HG02884 (cell line): ENCODE measurements at regions not wholly inside any gene's neighbourhood (a gene's known extent, or its start where the extent isn't known, plus 50 kb on each side); places are given as distances from the start of the nearest gene placed in this dataset.

ENCODE experiments used
- ATAC-seq: cut with Tn5 transposase; IDR thresholded peaks from one replicate; pipeline ENCODE4 v1.9.1; 2021; ENCODE audit warnings: mild to moderate bottlenecking, moderate library complexity; ENCODE audit not compliant: unreplicated experiment

DNA sequence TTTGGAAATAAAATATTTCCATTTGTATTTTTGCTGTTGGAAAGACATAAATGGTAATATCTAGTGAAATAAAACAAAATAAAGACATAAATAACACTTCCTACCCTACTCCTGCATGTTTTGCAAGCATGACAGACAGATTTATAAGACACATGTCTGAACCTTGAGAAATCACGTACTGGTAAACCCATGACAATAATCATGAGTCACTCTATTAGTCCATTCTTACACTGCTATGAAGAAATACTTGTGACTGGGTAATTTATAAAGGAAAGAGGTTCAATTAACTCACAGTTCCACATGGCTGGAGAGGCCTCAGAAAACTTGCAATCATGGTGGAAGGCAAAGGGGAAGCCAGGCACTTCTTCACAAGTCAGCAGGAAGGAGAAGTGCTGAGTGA lies 942.2 kb downstream of the REEP3 start:
- no peak for ATAC-seq

DNA sequence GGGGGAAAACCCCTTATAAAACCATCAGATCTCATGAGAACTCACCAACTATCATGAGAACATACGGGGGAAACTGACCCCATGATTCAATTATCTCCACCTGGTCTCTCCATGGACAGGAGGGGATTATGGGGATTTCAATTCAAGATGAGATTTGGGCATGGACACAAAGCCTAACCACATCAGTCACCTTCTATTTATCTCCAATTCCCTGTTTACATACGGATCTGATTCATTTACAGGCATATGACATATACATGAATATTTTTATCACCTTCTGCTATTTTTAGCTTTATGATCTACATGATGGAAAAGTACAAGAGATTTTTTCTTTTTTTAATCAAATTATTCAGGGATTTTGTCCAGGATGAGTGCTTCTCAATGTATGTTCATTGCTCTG lies 944.5 kb downstream of the REEP3 start:
- no peak for ATAC-seq

DNA sequence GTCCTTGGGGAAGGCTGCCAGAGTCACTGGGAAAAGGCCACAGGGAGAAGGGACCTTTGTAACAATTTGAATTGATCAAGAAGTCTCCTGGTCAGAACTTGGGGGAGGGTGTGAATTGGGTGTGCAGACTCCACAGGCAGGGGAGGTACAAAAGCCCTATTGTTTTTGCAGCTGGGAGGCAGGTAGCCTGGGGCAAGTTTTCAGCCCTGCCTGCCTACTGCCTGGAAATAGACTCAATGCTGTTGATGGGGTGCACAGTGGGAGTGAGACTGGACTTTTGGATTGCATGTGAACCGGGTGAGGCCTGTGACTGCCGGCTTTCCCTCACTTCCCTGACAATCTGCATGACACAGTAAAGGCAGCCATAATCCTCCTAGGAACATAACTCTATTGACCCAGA lies 947.0 kb downstream of the REEP3 start:
- ATAC-seq, result no peak

DNA sequence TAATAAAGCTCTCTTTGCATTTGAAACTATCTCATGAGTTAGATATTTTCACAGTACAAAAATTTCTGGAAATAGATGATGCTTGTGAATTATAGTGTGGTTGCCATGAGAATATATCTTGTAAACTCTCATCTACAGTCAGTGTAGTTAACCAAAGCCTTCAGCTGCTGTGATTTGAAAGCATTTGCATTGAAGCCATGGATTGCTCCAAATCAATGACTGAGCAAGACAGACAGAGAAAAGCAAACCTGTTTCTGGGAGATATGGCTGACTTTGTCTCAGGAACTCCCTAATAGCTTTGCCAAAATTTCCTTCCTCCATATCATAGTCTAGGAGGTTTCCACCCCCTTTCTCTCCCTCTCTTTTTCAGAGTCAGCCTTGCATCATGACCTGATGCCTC lies 955.3 kb downstream of the REEP3 start:
- no peak for ATAC-seq

DNA sequence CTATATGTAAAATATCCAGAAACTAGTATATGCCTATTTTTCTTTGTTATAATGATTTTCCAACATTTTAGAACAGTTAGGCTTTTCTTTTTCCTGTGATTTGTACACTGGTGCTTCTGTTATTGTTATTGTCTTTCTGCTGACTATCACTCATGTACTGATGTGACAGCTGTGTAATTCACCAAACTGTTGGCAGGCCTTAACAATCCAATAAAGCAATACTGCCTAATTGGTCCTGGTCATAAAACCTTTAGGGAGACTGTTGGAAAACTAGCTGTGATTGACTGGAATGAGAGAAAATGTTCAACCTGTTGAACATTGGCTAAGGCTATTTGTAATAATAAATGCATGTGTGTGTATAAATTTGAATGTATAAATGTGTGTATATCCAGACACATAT lies 956.6 kb downstream of the REEP3 start:
- ATAC-seq, result no peak

DNA sequence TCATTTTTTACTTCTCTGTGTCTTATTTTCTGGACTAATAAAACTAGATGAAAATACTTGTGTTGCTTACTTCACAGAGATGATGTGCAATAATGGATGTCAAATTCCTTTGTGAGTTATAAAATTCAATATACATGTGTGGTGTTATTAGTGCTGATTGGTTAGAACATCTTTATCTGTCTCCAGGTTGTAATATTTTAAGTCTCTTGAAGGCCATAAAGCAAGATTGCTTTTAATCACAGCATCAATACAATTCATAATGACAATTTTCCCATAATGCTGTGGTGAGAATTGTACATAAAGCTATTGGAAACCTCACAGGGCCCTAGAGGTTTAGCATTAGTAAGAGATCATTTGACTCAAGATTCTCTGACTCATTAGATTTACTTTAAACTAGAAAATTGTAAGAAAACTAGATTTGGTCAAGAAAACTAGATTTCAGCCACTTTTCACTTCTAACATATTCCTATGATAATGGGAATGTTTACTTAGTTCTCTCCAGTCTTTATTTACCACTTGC lies 963.7 kb downstream of the REEP3 start:
- no peak for ATAC-seq

DNA sequence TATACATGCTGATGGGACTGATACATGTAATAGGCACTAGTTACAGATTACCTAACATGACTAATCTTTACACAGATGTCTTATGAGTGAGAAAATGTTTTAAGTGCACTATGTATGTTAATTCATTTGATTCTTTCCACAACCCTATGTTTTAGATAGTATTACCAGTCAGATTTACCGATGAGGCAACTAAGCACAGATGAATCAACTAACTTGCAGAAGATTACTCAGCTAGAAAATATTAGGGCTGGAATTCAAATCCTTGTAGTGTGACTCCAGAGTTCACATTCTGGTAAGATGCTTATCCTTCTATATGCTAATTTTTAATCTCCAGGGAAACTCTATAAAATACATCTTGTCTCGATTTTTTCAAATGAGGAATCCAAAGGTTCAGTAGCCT lies 964.9 kb downstream of the REEP3 start:
- no peak for ATAC-seq

DNA sequence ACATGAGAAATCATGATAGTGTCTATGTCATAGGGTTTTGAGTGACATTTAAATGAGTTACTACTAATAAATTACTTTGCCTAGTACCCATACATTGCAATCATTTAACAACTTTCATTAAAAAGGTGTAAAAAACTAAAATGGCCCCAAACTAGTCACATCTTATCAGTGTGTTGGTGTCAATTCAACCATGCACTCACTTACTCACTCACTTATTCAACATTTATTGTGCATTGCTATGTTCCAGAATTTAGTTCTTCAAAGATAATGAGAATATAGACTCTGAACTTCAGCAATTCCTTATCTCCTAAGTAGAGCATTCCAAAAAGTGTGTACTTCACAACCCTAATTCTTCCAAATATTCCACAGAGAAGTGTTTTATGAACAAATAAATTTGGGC lies 965.7 kb downstream of the REEP3 start:
- ATAC-seq, result no peak

DNA sequence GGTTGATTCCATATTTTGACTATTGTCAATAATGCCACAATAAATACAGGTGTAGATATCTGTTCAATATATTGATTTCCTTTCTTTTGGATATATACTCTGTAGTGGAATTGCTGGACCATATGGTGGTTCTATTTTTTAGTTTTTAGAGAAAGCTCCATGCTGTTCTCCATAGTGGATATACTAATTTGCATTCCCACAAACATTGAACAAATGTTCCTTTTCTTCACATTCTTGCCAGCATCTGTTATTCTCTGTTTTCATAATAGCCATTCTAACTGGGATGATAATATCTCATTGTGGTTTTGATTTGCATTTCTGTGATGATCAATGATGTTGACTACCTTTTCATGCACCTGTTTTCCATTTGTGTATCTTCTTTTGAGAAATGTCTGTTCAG lies 973.7 kb downstream of the REEP3 start:
- no peak for ATAC-seq

DNA sequence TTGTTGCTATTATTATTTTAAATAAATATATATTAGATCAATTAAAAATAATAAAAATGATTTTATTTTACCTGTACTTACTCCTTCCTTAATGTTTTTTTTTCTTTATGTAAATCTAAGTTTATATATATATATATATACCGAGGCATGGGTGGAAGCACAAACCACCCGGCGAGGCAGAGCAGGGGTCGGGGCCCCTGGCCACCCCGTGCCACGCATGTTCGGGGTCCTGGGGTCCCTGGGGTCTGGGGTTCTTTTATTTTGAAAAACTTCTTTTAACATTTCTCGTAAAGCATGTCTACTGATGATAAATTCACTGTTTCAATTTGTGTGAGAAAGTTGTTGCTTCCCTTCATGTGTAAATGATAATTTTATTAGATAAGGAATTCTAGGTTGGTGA lies 976.1 kb downstream of the REEP3 start:
- no peak for ATAC-seq

DNA sequence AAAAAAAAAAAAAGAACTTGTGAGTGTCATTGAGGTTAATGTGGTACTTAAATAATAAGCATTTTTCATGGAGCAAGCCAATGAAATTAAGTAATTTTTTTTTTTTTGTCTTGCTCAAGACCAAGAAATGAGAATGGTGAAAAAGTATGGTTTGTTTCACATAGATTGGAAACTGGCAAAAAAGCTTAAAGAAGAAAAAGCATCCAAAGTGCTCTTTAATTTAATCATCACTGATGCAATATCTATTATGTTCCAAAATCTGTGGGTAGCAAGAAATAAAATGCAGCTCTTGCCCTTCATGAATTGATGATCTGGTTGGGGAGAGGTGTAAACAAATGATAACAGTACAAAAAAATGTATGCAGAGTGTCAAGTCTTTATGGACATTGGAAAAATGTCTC lies 980.6 kb downstream of the REEP3 start:
- ATAC-seq, result no peak

DNA sequence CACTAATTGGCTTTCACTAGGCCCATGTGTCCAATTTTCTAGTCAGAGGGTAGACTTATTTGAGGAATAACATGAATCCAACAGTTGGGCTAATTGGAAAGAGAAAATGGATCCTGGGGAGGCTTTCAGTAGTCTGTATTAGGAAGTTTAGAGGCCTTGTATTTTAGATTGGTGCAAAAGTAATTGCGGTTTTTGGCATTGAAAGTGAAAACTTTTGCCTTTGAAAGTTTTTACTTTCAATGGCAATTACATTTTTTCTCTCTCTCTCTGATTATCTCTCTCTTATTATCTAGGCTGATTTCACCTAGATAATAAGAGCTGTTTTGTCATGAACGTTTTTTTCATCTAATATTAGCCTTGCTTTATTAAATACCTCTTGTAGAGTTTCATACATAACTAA lies 981.7 kb downstream of the REEP3 start:
- ATAC-seq, result no peak

DNA sequence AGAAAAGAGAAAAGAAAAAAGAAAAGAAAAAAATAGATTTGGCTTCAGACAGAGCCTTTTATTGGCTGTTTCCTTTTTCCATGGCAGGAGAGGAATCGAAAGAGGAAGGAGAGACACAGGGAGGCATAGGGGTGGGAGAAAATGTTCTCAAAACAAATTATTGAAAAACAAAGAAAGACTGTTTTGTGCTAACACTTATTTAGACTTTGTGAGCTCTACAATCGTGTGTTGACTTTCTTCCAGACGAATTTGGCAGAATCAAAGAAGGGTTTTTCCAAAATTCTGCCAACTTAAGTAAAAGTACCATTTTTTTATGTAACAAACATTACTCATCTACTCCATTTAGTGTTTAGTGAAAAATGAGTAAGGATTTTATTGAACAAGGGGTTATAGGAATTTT lies 982.2 kb downstream of the REEP3 start:
- ATAC-seq, result no peak

DNA sequence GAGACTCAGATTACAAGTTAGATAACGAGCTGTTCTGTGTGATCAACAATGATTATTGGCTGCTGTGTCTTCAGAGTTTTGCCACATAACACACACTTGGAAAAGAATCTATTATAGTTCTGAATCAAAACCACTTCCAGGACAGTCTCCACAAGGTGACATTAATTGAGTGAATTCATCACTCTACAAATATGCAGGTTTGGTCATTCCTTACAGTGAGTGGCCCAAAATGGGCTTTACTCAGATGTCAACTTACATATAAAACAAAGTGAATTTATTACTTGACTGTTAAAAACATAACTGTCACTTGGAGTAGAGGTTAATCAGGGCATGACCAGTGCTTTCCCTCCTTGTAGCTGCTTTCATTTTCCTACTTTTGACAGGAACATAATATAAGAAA lies 984.3 kb downstream of the REEP3 start:
- no peak for ATAC-seq

DNA sequence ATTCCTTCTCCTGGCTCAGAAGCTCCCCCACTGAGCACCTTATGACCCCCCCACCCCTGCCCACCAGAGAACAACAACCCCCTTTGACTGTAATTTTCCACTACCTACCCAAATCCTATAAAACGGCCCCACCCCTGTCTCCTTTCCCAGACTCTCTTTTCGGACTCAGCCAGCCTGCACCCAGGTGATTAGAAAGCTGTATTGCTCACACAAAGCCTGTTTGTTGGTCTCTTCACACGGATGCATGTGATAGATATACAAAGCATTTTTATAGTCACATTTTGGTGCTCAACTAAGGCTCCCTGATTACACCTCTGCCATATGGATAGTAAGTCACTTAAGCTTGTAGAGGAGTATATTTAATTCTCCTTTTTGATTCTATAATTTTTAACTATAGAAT lies 985.8 kb downstream of the REEP3 start:
- ATAC-seq, result no peak

DNA sequence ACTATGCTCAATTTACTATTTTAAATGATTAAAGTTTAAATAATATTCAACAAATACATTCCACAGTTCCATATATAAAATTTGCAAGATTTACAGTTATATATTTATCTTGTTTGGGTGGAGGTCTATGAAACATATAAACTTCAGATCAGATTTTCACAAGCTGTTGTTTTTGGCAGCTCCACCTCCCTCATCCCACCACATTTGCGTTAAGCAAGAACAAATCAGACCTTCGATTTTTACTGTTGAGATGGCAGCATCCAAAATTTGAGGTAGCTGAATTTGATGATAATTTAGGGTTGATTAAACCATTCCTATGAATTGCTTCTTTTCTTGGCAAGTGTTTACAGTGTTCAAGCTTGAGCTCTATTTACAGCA lies 986.4 kb downstream of the REEP3 start:
- ATAC-seq, result no peak

DNA sequence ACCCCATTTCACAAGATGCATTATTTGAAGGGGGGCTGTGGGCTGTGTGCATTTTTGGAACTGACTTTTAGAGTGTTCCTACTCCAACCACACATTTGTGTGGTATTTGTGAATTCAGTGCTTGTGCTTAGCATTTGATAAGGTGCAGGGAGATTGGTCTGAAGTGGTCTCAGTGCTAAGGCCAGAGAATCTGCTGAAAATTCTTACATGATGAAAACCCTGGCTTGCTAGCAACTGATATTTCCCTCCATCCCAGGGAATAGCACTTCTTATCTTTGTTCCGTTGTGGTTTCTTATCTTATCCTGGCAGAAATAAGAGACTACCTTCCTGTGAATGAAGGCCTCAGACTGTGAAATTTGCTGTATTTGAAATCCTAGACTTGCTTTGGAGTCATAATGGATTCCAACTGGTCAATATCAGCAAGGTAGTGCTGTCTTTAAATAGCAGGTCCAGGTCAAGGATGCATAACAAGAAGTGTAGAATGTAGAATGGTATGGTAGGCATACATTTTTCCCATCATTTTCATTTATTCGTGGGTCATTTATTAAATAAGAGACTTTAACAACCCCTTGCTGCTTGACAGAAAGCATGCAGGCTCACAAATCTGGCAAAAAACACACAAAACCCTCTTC lies 986.9 kb downstream of the REEP3 start:
- ATAC-seq, result no peak

DNA sequence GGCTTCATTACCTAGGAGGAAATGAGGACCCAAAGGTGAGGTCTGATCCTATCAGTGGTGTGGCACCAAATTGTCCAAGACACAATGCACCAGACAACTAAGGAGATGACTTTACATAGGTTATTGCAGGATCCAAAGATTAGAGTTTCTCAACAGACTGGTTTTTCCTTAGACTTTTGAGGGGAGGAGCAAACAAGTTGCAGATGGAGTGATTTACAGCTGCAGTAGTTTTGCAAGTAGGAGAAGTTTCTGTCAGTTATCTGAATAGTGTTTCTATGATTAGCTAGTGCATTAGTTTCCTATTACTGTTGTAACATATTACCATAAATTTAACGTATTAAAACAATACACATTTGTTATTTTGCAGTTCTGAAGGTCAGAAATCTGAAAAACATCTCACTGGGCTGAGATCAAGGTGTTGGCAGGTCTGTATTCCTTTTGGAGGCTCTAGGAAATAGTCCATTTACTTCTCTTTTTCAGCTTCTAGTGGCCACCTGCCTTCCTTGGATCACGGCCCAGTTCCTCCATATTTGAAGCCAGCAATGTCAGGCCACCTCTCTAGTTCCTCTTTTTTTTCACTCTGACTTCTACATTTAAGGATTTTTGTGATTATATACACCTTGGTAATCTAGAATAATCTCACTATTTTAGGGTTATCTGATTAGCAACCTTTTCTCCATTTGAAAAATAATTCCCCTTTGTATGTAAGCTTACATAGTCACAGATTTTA lies 994.9 kb downstream of the REEP3 start:
- ATAC-seq, result no peak

DNA sequence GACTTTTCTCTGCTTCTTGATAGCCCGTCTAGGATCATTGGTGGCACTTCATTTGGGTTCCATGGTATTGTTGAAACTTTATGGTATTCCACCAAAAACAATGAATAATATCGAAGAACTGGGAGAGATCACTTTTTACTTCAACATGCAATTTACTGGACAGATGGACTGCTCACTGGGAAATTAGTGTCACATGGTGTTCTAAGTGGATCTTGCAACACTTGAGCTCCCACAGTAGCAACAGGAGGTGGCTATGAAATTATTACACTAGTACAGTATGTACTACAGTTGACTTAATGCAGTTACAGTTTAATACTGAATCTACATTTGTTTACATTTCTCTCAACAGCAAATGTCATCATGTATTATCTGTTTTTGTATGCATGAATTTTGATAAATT lies 997.3 kb downstream of the REEP3 start:
- ATAC-seq, result no peak

DNA sequence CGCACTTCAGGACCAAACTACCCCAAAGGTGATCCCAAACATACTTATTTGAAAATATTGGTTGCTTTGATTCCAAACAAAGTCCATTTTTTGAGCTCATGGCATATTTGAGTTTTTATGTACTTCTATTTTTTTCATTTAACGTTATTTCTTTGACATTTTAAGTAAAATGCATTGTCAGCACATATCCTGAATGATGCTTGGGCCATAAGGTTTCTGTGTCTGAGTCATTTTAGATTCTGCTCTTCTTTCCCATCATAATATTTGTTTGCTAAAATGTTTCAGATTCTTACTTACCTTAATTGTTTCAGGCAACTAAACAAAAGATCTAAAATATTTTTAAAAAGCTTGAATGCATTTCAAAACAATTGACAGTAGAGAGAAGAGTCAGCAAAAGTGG lies 998.2 kb downstream of the REEP3 start:
- ATAC-seq, result no peak

DNA sequence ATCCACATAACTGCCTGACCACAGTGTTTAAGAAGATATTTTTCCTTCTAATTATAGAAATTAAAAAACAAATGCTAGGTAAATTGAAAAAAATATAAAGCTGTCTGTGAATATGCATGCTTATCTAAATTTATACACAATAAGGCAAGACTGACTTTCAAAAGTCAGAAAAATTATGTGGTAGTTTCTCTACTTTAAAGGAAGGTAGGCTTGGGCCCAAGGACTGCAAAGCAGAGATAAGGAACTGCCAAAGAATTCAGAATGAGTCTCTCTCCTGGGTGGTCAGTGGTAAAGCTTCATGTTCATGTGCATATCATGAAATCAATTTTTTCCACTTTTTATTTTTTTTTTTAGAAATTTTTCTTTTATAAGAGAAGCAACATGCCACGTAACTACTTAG lies 998.6 kb downstream of the REEP3 start:
- ATAC-seq, result no peak

DNA sequence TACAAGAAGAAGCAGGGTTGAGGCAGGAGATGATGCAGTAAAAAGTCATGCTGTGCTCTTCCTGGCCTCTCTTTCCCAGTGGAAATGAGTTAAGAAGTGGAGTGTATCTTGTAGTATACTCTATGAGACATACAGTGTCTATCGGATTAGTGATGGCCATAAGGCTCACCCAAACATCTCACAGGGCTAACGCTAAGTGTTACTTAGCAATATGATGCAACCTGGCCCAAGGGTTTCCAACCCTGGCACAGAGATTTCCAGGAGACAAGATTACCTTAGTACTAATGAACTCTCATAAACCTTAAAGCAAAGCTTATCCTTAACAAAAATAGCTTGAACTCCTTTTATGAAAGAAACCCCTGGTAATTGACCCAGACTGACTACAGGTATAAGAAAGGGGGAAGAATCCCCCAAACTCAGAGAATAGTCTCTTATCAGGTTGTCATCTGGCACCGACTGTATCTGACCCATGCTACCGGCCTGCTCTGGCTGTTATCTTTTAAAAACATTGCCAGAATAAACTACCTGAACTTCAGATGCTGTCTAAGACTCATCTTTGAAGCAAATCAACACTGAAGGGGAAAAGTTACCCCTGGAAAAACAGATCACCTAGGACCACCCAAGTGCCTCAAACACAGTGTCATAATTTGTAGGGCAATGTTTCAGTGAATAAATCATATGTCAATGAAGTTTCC lies 1002.0 kb downstream of the REEP3 start:
- no peak for ATAC-seq
